Body of pancreas (tissue), 4 donors: ENCODE measurements at regions not wholly inside any gene's neighbourhood (a gene's known extent, or its start where the extent isn't known, plus 50 kb on each side); places are given as distances from the start of the nearest gene placed in this dataset.

Experiments used
- CTCF ChIP-seq, 7 experiments: fragments of 450-650 bp in 4 of 7; fragments of 200-600 bp in 3 of 7; sonication (generic) in 3 of 7; IDR thresholded peaks; one replicate each; pipeline ENCODE4 v1.5.1; 2016 to 2019; ENCODE audit warnings: antibody characterized with exemption in 7 of 7
- POLR2A ChIP-seq, 3 donors: fragments of 450-650 bp; IDR thresholded peaks; one replicate each; pipeline ENCODE4 v1.6.1; 2016; ENCODE audit warnings: antibody characterized with exemption in 3 of 3, mild to moderate bottlenecking in 2 of 3

GRCh38 chr9:16272776-16273175 is 597.7 kb downstream of the BNC2 start:
- TF ChIP-seq CTCF (IDR thresholded peaks at IDR 0.05) (no peak), POLR2A (IDR thresholded peaks at IDR 0.05) (no peak)
